H1 (cell line): ENCODE measurements at regions not wholly inside any gene's neighbourhood (a gene's known extent, or its start where the extent isn't known, plus 50 kb on each side); places are given as distances from the start of the nearest gene placed in this dataset.

Experiments used
- CHD2 ChIP-seq: IDR thresholded peaks from 2 replicates; pipeline ENCODE4 v1.6.1; 2012; ENCODE audit warnings: low read length, improper control_type of control experiment
- NRF1 ChIP-seq: IDR thresholded peaks from 2 replicates; pipeline ENCODE4 v1.6.1; 2011; ENCODE audit warnings: mild to moderate bottlenecking, low read depth, low read length, improper control_type of control experiment
- RXRA ChIP-seq: IDR thresholded peaks from 2 replicates; pipeline ENCODE4 v1.6.1; 2011; ENCODE audit warnings: low read depth, mild to moderate bottlenecking, low read length, moderate library complexity; ENCODE audit not compliant: insufficient read depth
- SAP30 ChIP-seq: fragments of 300-600 bp; sonication (generic); IDR thresholded peaks from 2 replicates; pipeline ENCODE4 v1.7.1; 2012; ENCODE audit warnings: low read length, moderate library complexity, mild to moderate bottlenecking, inconsistent platforms; ENCODE audit not compliant: insufficient read depth, insufficient replicate concordance
- SP2 ChIP-seq: IDR thresholded peaks from 2 replicates; pipeline ENCODE4 v1.6.1; 2012; ENCODE audit warnings: mild to moderate bottlenecking, low read length, inconsistent platforms
- YY1 ChIP-seq: IDR thresholded peaks from 2 replicates; pipeline ENCODE4 v1.6.1; 2011; ENCODE audit warnings: low read depth, mild to moderate bottlenecking, low read length
- ZNF274 ChIP-seq: IDR thresholded peaks from 2 replicates; pipeline ENCODE4 v1.7.0; 2012; ENCODE audit warnings: low read length, borderline replicate concordance; ENCODE audit errors: extremely low read depth
- TF ChIP-seq, protein P1 (sequence below), 3 experiments: IDR thresholded peaks; 1 replicate in 2 of 3; 2 replicates in 1 of 3; pipeline versions ENCODE4 v1.5.1 to v1.6.1; 2011; ENCODE audit warnings: low read length in 3 of 3, mild to moderate bottlenecking in 3 of 3, inconsistent platforms in 2 of 3, low read depth in 1 of 3, moderate library complexity in 1 of 3; ENCODE audit not compliant: insufficient read depth in 1 of 3; ENCODE audit errors: control extremely low read depth in 1 of 3
- TF ChIP-seq, protein P2 (sequence below): IDR thresholded peaks from 2 replicates; pipeline ENCODE4 v1.6.1; 2012; ENCODE audit warnings: inconsistent platforms

DNA sequence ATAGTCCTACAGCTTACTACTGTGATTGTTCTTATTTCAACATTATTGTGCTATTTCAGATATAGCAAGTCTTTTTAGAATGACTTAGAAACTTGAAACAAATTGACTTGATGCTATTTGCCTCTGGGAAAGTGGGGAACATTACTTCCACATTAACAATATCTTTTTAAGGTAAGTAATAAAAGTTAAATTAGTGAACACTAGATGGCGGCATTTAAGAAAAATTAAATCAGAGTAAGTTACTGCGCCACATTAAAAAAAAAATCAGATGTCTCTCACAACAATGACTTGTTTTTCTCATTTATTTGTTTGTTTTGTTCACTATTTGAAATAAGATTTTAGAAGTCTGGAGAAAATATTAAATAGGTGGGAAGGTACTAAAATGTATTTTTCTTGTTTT lies 1026.9 kb upstream of the SLIT2 start:
- TF ChIP-seq, protein P1, sequence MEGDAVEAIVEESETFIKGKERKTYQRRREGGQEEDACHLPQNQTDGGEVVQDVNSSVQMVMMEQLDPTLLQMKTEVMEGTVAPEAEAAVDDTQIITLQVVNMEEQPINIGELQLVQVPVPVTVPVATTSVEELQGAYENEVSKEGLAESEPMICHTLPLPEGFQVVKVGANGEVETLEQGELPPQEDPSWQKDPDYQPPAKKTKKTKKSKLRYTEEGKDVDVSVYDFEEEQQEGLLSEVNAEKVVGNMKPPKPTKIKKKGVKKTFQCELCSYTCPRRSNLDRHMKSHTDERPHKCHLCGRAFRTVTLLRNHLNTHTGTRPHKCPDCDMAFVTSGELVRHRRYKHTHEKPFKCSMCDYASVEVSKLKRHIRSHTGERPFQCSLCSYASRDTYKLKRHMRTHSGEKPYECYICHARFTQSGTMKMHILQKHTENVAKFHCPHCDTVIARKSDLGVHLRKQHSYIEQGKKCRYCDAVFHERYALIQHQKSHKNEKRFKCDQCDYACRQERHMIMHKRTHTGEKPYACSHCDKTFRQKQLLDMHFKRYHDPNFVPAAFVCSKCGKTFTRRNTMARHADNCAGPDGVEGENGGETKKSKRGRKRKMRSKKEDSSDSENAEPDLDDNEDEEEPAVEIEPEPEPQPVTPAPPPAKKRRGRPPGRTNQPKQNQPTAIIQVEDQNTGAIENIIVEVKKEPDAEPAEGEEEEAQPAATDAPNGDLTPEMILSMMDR (IDR thresholded peaks at IDR 0.05; ENCODE audit: control extremely low read depth in 1 of 3, insufficient read depth in 1 of 3, low read depth in 1 of 3, low read length in 3 of 3): no peak; a peak in 1 of 4 replicates
- TF ChIP-seq, protein P2, sequence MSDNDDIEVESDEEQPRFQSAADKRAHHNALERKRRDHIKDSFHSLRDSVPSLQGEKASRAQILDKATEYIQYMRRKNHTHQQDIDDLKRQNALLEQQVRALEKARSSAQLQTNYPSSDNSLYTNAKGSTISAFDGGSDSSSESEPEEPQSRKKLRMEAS: no peak
- TF ChIP-seq YY1: no peak
- no peak for TF ChIP-seq SP2
- no peak for TF ChIP-seq NRF1
- TF ChIP-seq SAP30: no peak
- no peak for TF ChIP-seq ZNF274
- no peak for TF ChIP-seq RXRA
- no peak for TF ChIP-seq CHD2
